HCT116 (cell line): ENCODE measurements at regions not wholly inside any gene's neighbourhood (a gene's known extent, or its start where the extent isn't known, plus 50 kb on each side); places are given as distances from the start of the nearest gene placed in this dataset.

ENCODE experiments used
- EZH2 ChIP-seq: fragments of 200-600 bp; sonication (generic); IDR thresholded peaks from 2 replicates; pipeline ENCODE4 v1.6.1; 2017; ENCODE audit warnings: antibody characterized with exemption, mixed run types
- POLR2A ChIP-seq: IDR thresholded peaks from 2 replicates; pipeline ENCODE4 v1.7.0; 2011; ENCODE audit warnings: borderline replicate concordance; ENCODE audit not compliant: insufficient read depth, insufficient read length; ENCODE audit errors: extremely low read depth
- ZFX ChIP-seq: fragments of 450-650 bp; IDR thresholded peaks from 2 replicates; pipeline ENCODE4 v1.6.1; 2017
- TF ChIP-seq, protein P1 (sequence below), 3 experiments: fragments of 200-600 bp in 1 of 3; sonication (generic) in 1 of 3; IDR thresholded peaks in 2 of 3; conservative IDR thresholded peaks in 1 of 3; 2 replicates each; pipeline ENCODE4 v1.5.1; 2012 to 2017; ENCODE audit warnings: low read depth in 2 of 3, low read length in 2 of 3, antibody characterized with exemption in 1 of 3, borderline replicate concordance in 1 of 3, control low read depth in 1 of 3, mild to moderate bottlenecking in 1 of 3, mixed read lengths in 1 of 3, mixed run types in 1 of 3, moderate library complexity in 1 of 3; ENCODE audit not compliant: insufficient read depth in 1 of 3

DNA sequence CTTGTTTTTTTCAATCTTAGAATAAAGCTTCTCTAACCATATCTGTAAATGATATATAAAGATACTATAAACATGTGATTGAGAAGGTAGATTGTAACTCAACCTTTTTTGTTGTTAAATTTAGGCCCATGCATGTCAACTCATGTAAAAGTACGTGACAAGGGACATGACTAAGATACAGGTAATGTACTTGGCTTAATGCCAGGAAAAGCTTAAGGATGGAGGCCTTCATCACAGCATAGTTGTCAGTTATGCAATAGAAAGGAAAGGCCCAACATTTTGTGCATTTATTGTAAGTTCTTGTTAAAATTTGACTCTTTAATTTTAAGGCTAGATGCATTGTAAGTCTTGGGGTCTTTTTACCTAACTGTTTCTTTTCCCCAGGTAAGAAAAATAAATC, 305.1 kb downstream of the LTN1 start:
- TF ChIP-seq POLR2A, result no peak
- TF ChIP-seq ZFX, result no peak
- TF ChIP-seq, protein P1, sequence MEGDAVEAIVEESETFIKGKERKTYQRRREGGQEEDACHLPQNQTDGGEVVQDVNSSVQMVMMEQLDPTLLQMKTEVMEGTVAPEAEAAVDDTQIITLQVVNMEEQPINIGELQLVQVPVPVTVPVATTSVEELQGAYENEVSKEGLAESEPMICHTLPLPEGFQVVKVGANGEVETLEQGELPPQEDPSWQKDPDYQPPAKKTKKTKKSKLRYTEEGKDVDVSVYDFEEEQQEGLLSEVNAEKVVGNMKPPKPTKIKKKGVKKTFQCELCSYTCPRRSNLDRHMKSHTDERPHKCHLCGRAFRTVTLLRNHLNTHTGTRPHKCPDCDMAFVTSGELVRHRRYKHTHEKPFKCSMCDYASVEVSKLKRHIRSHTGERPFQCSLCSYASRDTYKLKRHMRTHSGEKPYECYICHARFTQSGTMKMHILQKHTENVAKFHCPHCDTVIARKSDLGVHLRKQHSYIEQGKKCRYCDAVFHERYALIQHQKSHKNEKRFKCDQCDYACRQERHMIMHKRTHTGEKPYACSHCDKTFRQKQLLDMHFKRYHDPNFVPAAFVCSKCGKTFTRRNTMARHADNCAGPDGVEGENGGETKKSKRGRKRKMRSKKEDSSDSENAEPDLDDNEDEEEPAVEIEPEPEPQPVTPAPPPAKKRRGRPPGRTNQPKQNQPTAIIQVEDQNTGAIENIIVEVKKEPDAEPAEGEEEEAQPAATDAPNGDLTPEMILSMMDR (IDR thresholded peaks at IDR 0.05 in 2 of 3, conservative IDR thresholded peaks at IDR 0.05 in 1 of 3; ENCODE audit: borderline replicate concordance in 1 of 3, insufficient read depth in 1 of 3, low read depth in 2 of 3, low read length in 2 of 3), result no peak
- TF ChIP-seq EZH2, result no peak
